Cardiac fibroblast (primary cell): ENCODE measurements at regions not wholly inside any gene's neighbourhood (a gene's known extent, or its start where the extent isn't known, plus 50 kb on each side); places are given as distances from the start of the nearest gene placed in this dataset.

ENCODE experiments used
- DNase-seq, 2 donors: peaks; one replicate each; pipeline versions ENCODE4 v3.0.0 to v3.0.0-alpha.2; 2010; ENCODE audit warnings: low read depth in 2 of 2
- H3K4me3 ChIP-seq, 2 donors: replicated peaks in 1 of 2; 1 replicate in 1 of 2; 2 replicates in 1 of 2; pipeline ENCODE4 v1.5.1; 2011; ENCODE audit warnings: low read depth in 2 of 2, low read length in 2 of 2, mild to moderate bottlenecking in 2 of 2, moderate library complexity in 1 of 2
- TF ChIP-seq, protein P1 (sequence below): IDR thresholded peaks from one replicate; pipeline ENCODE4 v1.5.1; 2011; ENCODE audit warnings: low read depth, mild to moderate bottlenecking, low read length, inconsistent platforms

- H3K4me3 ChIP-seq = no peak overlapping the region
- TF ChIP-seq, protein P1, sequence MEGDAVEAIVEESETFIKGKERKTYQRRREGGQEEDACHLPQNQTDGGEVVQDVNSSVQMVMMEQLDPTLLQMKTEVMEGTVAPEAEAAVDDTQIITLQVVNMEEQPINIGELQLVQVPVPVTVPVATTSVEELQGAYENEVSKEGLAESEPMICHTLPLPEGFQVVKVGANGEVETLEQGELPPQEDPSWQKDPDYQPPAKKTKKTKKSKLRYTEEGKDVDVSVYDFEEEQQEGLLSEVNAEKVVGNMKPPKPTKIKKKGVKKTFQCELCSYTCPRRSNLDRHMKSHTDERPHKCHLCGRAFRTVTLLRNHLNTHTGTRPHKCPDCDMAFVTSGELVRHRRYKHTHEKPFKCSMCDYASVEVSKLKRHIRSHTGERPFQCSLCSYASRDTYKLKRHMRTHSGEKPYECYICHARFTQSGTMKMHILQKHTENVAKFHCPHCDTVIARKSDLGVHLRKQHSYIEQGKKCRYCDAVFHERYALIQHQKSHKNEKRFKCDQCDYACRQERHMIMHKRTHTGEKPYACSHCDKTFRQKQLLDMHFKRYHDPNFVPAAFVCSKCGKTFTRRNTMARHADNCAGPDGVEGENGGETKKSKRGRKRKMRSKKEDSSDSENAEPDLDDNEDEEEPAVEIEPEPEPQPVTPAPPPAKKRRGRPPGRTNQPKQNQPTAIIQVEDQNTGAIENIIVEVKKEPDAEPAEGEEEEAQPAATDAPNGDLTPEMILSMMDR = no peak
- no peak for DNase-seq
Observed at GRCh38 chr12:92402415-92402814, 256.8 kb upstream of the BTG1 start.

- no peak for DNase-seq
- TF ChIP-seq, protein P1 = no peak
- no peak overlapping the region for H3K4me3 ChIP-seq
Observed at GRCh38 chr12:92400006-92400405, 254.4 kb upstream of the BTG1 start.

DNA sequence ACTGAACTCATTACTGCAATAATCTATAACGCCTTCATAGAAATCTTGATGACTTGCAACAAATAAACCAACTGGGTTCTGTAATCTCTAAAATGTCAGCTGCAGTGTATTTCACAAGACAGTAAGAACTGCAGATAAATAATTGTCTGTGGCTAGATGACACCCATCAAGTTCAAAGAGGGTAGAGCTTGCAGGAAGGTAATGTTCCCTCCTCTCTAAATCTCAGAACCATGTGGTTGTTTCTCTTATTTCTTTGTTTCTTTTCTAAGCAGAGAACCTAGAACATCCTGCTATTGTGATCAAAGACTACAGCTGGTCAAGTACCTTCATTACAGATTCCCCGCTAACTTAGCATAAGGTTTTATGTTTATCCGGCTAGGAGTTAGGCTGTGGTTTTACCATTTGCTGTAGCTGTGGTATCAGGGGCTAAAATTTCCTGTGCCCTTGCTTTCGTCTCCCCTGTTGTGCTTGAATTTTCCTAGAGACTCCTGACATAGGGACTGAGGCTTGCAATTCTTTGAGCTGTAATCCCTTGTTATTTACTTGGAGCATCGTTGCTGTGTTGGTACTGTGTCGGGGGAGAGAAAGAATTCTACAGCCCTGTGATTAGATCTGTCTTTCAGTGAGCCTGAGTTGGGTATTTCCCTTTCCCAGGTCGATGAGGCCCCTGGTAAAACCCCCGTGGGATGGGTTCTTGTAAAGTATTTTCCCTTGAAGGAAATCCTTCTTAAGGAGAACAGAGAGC lies 253.1 kb upstream of the BTG1 start:
- H3K4me3 ChIP-seq = no peak overlapping the region
- DNase-seq = no peak
- TF ChIP-seq, protein P1 = no peak

- DNase-seq = peak; percentile 14 to 78
- TF ChIP-seq, protein P1 = no peak
- no peak overlapping the region for H3K4me3 ChIP-seq
Observed at GRCh38 chr12:92396647-92397252, 251.1 kb upstream of the BTG1 start.

- DNase-seq = no peak
- H3K4me3 ChIP-seq = no peak overlapping the region
- TF ChIP-seq, protein P1 = no peak
Observed at GRCh38 chr12:92395322-92395721, 249.7 kb upstream of the BTG1 start.

DNA sequence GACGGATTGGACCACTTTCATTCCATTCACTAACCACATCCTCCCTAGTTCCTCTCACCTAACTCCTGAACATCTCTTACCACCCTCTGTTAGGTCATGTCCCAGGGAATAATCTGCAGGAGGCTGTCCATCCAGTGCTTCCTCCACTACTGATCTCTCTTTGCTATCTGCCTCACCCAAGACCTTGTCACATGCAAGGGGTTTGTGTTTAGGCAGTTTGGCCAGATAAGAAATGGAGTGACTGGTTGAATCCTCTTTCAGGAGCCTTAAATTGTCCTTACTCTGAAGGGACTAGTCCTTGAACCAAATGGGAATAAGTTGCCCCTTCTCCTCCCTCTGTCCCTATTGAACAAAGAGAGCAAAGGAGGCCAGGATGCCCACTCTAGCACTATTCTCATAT lies 249.2 kb upstream of the BTG1 start:
- TF ChIP-seq, protein P1 = no peak
- no peak overlapping the region for H3K4me3 ChIP-seq
- no peak for DNase-seq
